PC-3 (cell line): ENCODE measurements at regions not wholly inside any gene's neighbourhood (a gene's known extent, or its start where the extent isn't known, plus 50 kb on each side); places are given as distances from the start of the nearest gene placed in this dataset.

Experiments used
- EZH2 ChIP-seq: fragments of 300-600 bp; sonication (generic); IDR thresholded peaks from one replicate; pipeline ENCODE4 v1.6.1; 2017; ENCODE audit warnings: antibody characterized with exemption, mild to moderate bottlenecking, low read length; ENCODE audit not compliant: unreplicated experiment
- EZH2phosphoT487 ChIP-seq: fragments of 300-600 bp; sonication (generic); IDR thresholded peaks from 2 replicates; pipeline ENCODE4 v1.6.1; 2018; ENCODE audit warnings: mild to moderate bottlenecking, antibody characterized with exemption, low read length, borderline replicate concordance
- TF ChIP-seq, protein P1 (sequence below): fragments of 300-600 bp; sonication (generic); conservative IDR thresholded peaks from 2 replicates; pipeline ENCODE4 v1.5.1; 2017; ENCODE audit warnings: antibody characterized with exemption, low read depth, mild to moderate bottlenecking, low read length

DNA sequence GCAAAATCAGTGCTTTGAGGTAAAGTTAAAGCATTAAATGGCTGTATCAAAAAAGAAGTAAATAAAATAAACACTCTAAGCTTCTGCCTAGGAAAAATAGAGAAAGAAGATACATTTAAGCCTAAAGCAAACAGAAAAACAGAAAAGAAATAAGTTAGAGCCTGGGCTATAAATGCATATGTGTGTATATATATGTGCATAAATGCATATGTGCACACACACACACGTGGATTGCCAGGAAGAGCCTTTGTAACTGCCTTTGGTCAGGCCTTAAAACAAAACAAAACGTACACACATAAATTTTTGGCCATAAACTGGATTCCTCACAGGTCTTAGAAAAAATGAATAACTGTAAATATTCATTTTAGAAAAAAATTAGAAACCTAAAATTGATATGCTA, 925.8 kb downstream of the MRPL39 start:
- TF ChIP-seq, protein P1, sequence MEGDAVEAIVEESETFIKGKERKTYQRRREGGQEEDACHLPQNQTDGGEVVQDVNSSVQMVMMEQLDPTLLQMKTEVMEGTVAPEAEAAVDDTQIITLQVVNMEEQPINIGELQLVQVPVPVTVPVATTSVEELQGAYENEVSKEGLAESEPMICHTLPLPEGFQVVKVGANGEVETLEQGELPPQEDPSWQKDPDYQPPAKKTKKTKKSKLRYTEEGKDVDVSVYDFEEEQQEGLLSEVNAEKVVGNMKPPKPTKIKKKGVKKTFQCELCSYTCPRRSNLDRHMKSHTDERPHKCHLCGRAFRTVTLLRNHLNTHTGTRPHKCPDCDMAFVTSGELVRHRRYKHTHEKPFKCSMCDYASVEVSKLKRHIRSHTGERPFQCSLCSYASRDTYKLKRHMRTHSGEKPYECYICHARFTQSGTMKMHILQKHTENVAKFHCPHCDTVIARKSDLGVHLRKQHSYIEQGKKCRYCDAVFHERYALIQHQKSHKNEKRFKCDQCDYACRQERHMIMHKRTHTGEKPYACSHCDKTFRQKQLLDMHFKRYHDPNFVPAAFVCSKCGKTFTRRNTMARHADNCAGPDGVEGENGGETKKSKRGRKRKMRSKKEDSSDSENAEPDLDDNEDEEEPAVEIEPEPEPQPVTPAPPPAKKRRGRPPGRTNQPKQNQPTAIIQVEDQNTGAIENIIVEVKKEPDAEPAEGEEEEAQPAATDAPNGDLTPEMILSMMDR = no peak
- no peak for TF ChIP-seq EZH2
- no peak for TF ChIP-seq EZH2phosphoT487
